D721Med (cell line): ENCODE measurements at regions not wholly inside any gene's neighbourhood (a gene's known extent, or its start where the extent isn't known, plus 50 kb on each side); places are given as distances from the start of the nearest gene placed in this dataset.
"Not testable (repeated sequence)": the region's sequence is repeated elsewhere in the genome, so short reads cannot be mapped to it uniquely, and the experiment has no call there.

Experiments
- DNase-seq: peaks from one replicate; pipeline ENCODE4 v3.0.0; 2011; ENCODE audit warnings: low spot score; ENCODE audit not compliant: insufficient read length
- FAIRE-seq: peaks from 2 replicates; lab custom pipeline; 2011; peaks lifted over from hg19 to GRCh38; lab: Jason Lieb, UNC
- CTCF ChIP-seq: IDR thresholded peaks from 2 replicates; pipeline ENCODE4 v1.5.1; 2012; ENCODE audit warnings: mild to moderate bottlenecking, control low read depth; ENCODE audit not compliant: insufficient read depth; ENCODE audit errors: missing control alignments

DNA sequence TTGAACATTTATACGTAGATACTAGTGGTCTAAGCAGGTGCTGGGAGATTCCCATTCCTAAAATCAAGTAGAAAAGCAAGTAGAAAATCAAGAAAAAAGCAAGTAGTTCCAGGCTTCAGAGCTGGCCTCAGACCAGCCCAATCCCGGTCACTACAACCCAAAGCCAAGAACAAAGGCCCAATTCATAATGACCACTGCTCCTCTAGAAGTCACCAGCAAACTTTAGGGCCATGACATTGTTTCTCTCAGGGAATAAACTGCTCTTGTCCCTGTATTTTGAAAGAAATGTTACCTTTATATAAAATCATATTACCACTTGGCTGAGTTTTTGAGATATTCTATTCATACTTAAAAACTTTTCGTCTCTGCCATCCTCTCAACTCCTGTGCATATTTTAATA, 106.3 kb upstream of the IL12A start:
- DNase-seq: no peak
- FAIRE-seq: no peak
- TF ChIP-seq CTCF: no peak

- peak; percentile 97 for FAIRE-seq
These were observed 105.5 kb upstream of the IL12A start for GRCh38 chr3:159882790-159883779.

DNA sequence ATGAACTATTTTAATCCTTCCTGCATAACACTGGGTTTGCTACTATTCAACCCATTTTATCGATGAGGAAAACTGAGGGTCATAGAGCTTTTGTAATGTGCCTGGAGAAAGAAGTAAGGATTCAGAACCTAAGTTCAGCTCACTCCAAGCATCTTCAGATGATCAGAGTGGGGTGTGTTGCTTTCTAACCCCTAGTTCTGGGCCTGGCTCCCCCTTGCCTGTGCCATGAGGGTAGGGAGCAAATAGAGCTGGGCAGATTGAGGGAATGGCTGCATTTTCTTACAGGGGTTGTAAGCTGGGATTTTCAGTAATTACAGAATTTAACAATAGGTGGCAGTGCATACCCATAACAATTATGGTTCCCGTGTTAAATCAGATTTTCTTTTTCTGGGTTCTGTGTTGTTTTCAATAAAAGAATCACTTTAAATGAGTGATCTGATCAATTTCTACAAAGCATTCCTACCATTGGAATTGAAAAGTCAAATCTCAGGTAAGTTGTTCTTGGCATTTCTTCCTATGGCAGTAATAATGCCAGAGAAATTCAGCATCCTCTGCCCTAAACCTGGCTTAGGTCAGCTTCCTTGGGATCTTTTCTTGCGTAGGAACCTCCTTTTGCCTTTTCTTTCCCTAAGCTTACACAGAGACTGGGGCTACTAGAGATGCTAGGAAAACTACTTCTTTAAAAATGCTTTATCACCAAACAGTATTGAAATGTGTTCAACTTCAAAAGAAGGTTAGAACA, 103.8 kb upstream of the IL12A start:
- no peak for DNase-seq
- TF ChIP-seq CTCF: peak; percentile 66
- FAIRE-seq: no peak

More at GRCh38 chr3:159882790-159883779, 105.5 kb upstream of the IL12A start:
- TF ChIP-seq CTCF: peak; percentile 10
- peak; percentile 51 for DNase-seq

GRCh38 chr3:159886050-159886449, 102.6 kb upstream of the IL12A start:
- no peak for FAIRE-seq
- DNase-seq: no peak
- no peak for TF ChIP-seq CTCF

DNA sequence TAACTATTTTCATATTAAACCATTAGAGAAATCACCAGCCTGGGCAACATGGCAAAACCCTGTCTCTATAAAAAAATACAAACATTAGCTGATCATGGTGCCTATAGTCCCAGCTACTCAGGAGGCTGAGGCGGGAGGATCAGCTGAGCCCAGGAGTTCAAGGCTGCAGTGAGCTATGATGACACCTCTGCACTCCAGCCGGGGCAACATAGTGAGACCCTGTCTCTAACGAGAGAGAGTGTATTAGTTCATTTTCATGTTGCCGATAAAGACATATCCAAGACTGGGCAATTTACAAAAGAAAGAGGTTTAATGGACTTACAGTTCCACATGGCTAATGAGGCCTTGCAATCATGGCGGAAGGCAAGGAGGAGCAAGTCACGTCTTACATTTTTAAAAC, 102.1 kb upstream of the IL12A start:
- not testable (repeated sequence) for DNase-seq, FAIRE-seq

DNA sequence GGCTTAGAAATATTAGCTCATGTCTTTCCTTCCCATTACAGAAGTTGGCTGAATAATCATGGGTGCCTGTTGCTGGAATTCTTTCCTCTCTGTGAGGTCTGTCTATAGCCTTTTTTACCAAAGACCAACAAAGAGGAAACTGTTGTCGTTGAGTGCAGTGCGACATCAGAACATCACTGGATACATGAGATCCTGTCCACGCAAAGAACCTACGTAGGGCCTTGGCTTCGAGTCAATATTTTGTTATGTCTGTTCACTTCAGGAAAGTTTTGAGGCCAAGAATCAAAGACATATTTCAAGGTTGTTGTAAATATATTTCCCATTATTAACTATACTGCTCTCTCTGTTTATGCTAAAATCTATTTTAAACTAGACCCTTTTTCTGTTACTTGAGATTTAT, 101.5 kb upstream of the IL12A start:
- DNase-seq (no peak), FAIRE-seq (no peak)
- no peak for TF ChIP-seq CTCF

- no peak for DNase-seq
- no peak for TF ChIP-seq CTCF
- FAIRE-seq: no peak
These were observed 100.7 kb upstream of the IL12A start for GRCh38 chr3:159887911-159888310.
